NCI-H2107 treated with DMSO at 0.1 percent for 48 hours (cell line): ENCODE measurements at regions not wholly inside any gene's neighbourhood (a gene's known extent, or its start where the extent isn't known, plus 50 kb on each side); places are given as distances from the start of the nearest gene placed in this dataset.
A peak's percentile ranks its signal among the peaks of the same experiment; 100 is the strongest.
"Not testable (repeated sequence)": the region's sequence is repeated elsewhere in the genome, so short reads cannot be mapped to it uniquely, and the experiment has no call there.

Experiments used
- DNase-seq: peaks from one replicate; lab custom pipeline; 2025; ENCODE audit not compliant: unreplicated experiment; lab: John Stamatoyannopoulos, UW

GRCh38 chr4:134905061-134905460 lies 703.5 kb upstream of the PABPC4L start:
- no peak for DNase-seq

DNA sequence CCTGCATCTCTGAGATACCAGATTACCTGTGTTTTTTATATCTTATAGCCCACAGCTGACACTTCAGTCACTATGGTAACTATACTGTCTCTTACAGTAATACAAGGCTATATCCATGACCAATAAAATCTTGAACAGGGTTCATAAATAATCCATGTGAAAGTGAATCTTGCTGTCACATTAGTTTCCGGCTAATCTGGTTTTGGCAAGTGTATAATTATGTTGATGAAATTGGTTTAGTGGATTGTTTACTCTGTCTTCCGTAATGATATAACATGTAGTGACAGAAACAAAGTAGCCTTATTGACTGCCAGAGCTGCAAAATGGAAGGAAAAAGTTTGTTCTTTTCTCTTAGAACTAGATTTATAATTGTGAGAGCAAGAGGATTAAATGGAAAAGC lies 686.6 kb upstream of the PABPC4L start:
- DNase-seq: no peak

- DNase-seq: no peak
Measured at GRCh38 chr4:134885436-134885835, 683.8 kb upstream of the PABPC4L start.

- no peak for DNase-seq
Measured at GRCh38 chr4:134883831-134884449, 682.4 kb upstream of the PABPC4L start.

DNA sequence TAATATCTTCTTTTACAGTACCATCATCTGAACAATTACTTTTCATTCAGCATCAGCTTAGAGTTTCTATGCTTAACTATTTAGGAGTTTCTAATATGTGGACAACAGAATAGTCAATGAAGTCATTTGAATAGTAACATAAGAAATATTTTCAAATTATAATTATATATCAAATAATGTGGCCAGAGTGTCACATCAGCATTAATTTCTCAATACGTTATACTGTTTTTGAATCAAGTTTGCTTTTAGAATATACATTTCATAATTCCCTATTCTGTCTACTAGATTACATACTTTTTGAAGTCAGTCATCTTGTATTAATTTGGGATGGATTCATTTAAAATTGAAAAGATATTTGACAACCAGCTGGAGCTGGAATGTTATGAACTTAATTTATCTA lies 677.4 kb upstream of the PABPC4L start:
- no peak for DNase-seq

DNA sequence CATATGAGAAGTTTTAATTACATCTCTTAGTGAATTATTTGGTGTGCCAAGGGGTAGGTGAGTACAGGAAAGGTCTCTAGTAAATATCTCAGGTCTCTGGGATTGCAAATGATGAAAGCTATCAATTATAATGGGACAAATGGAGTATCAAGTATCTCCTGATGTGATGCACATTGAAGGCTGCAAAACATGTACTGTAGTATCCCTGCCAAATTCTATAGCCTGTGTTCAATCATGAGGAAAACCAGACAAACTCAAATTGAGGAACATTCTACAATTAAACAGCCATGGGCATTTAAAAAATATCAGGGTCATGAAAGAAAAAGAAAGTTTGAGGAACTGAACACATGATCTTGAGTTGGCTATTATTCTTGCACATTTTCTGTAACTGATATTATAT lies 665.4 kb upstream of the PABPC4L start:
- DNase-seq: no peak

- no peak for DNase-seq
Measured at GRCh38 chr4:134865675-134866074, 664.1 kb upstream of the PABPC4L start.

DNA sequence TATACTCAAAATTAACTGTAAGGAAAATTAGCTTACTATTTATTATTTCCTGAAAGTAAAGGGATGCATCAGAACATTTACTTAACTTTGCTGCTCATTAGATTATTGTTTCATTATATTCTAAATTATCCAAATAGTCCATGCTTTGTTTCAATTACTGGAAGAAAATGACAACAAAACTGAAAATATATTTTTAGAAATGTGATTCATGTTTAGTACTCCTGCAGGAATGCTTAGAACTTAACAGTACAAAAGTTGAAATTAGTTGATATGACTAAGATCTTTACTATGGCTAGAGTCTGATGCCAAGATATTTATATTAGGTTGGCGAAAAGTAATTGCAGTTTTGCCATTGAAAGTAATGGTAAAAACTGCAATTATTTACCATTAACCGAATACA lies 660.5 kb upstream of the PABPC4L start:
- no peak for DNase-seq

- no peak for DNase-seq
Measured at GRCh38 chr4:134848681-134849080, 647.1 kb upstream of the PABPC4L start.

- not testable (repeated sequence) for DNase-seq
Measured at GRCh38 chr4:134830741-134831140, 629.2 kb upstream of the PABPC4L start.

DNA sequence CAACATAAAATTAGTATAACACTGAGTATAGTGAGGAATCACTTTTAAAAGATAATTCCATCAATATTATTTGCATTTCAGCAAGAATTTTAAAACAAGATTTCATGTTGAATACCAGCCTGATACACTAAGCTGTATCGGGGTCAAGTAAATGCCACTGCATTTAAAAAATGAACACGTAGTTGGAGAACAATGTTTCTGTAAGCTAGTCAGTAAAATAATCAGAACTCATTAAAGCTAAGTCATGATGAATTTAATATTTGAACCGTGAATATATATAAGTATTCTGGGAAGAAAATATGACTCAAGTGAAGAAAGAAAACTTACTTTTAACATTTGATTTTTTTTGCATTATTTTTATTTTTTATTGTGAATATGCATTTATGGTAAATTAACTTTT lies 611.0 kb upstream of the PABPC4L start:
- DNase-seq: no peak

- DNase-seq: no peak
Measured at GRCh38 chr4:134807231-134807745, 605.7 kb upstream of the PABPC4L start.

DNA sequence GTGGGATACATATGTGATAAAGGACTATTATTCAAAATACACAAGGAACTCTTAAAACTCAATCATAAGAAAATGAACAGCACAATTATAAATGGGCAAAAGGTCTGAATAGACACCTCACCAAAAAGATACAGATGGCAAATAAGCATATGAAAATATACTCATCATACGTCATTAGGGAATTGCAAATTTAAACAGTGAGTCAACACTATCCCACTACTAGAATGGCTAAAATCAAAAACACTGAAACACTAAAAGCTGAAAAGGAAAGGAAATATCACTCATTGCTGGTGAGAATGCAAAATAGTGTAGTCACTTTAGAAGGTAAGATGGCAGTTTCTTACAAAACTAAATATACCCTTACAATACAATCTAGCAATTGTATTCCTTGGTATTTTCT lies 597.0 kb upstream of the PABPC4L start:
- DNase-seq: no peak

GRCh38 chr4:134787315-134787714 lies 585.7 kb upstream of the PABPC4L start:
- DNase-seq: no peak

DNA sequence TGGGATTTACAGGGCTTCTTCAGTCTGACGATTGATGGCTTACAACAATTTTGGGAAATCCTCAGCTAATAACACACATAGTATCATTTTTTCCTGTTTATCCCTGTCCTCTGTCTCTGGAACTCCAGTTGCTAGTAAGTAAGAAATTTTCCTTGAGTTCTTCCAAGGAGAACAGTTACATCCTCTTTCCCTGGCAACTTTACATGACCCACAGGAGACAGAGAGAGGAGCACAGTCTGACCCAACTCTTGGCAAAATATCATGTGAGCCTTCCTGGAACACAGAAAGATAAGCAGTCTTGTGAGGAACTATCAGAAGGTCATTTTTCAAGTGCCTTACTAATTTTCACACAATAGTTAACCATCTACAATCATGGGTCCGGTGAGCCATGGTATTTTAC lies 578.7 kb upstream of the PABPC4L start:
- DNase-seq: no peak

- DNase-seq: peak; percentile 21
Measured at GRCh38 chr4:134777606-134778005, 576.0 kb upstream of the PABPC4L start.

- DNase-seq: no peak
Measured at GRCh38 chr4:134773497-134774000, 572.0 kb upstream of the PABPC4L start.

DNA sequence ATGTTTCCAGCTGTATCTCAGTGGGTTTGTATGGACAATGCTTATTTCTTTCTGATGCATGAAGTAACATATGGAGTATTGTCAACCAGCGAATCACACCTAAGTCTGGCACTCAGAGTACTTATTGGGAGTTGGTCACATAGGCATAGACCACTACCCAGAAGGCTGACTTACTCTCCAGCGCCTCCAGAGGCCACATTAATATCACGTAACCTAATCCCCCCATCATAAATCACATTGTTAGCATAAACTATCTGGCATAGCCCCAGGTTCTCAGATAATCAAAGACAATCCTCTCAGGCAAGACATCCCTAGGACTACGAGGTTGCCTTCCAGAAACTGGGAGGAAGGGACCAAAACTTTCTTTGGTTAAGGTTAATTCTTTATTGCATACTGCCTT lies 560.5 kb upstream of the PABPC4L start:
- DNase-seq: no peak

DNA sequence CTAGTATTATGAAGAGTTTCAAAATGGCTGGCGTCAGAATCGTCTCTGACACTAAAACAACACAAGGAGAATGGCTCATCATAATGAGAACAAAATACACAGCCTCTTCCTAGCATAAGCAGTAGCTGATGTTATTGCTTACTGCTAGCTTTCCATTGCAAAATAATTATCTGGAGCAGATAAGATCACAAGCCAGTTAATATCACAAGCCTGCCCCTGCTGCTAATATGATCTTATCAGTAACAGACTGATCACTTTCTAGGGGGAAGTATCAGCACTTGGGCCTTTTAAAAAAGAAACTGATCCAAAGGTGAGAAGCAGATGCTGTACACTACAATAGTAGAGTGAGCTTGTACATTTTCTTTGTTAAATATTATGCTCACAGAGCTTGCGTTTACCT lies 554.8 kb upstream of the PABPC4L start:
- no peak for DNase-seq

GRCh38 chr4:134754301-134755019 lies 552.9 kb upstream of the PABPC4L start:
- no peak for DNase-seq

DNA sequence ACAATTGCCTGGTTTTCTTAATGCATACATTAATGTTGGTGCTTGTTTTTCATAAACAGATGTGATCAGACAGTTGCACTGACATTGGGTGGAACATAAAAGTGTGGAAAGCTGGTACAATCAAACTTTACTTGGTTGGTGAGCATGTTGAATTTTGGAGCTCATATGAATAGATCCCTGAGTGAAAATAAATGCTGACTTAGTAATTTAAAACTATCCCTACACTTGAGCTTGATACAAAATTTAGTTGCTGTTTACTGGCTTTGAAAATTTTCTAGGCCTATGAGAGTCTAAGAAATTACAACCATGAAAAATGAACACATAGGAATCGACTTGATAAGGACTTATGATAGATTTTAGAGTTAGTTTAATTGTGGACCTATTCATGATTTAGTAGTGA lies 551.8 kb upstream of the PABPC4L start:
- DNase-seq: no peak

GRCh38 chr4:134747108-134747805 lies 545.7 kb upstream of the PABPC4L start:
- no peak for DNase-seq
